HepG2 (cell line): ENCODE measurements at regions not wholly inside any gene's neighbourhood (a gene's known extent, or its start where the extent isn't known, plus 50 kb on each side); places are given as distances from the start of the nearest gene placed in this dataset.

Experiments used
- CBX1 ChIP-seq: IDR thresholded peaks from one replicate; pipeline ENCODE4 v1.6.1; 2016; ENCODE audit warnings: antibody characterized with exemption, low read depth
- FOSL2 ChIP-seq: sonication (generic); formaldehyde crosslinking; IDR thresholded peaks from 2 replicates; pipeline ENCODE4 v1.4.0; 2020; ENCODE audit warnings: missing genetic modification reagents
- GATAD2A ChIP-seq: IDR thresholded peaks from 2 replicates; pipeline ENCODE4 v1.6.1; 2016
- HDAC1 ChIP-seq: sonication (generic); formaldehyde crosslinking; IDR thresholded peaks from 2 replicates; pipeline ENCODE4 v1.5.1; 2020; ENCODE audit warnings: mild to moderate bottlenecking, missing genetic modification reagents
- JARID2 ChIP-seq: sonication (generic); formaldehyde crosslinking; IDR thresholded peaks from 2 replicates; pipeline ENCODE4 v1.8.1; 2023; ENCODE audit warnings: missing genetic modification reagents, inconsistent platforms; ENCODE audit not compliant: insufficient replicate concordance
- KDM4B ChIP-seq: sonication (generic); formaldehyde crosslinking; IDR thresholded peaks from 2 replicates; pipeline ENCODE4 v1.4.0; 2020; ENCODE audit warnings: missing genetic modification reagents
- KLF13 ChIP-seq: sonication (generic); formaldehyde crosslinking; IDR thresholded peaks from 2 replicates; pipeline ENCODE4 v1.4.0; 2020; ENCODE audit warnings: mild to moderate bottlenecking, missing genetic modification reagents
- NCOA2 ChIP-seq: sonication (generic); formaldehyde crosslinking; IDR thresholded peaks from 2 replicates; pipeline ENCODE4 v1.8.0; 2022; ENCODE audit warnings: inconsistent platforms
- NONO ChIP-seq, 2 experiments: fragments of 450-650 bp in 1 of 2; sonication (generic) in 1 of 2; formaldehyde crosslinking in 1 of 2; IDR thresholded peaks in 1 of 2; conservative IDR thresholded peaks in 1 of 2; 2 replicates each; pipeline versions ENCODE4 v1.6.1 to v1.8.0; 2017 to 2022; ENCODE audit warnings: mild to moderate bottlenecking in 1 of 2, missing genetic modification reagents in 1 of 2, moderate library complexity in 1 of 2
- SETDB1 ChIP-seq: sonication (generic); formaldehyde crosslinking; IDR thresholded peaks from 2 replicates; pipeline ENCODE4 v1.5.1; 2020; ENCODE audit warnings: missing genetic modification reagents, mild to moderate bottlenecking, borderline replicate concordance
- SIX4 ChIP-seq: sonication (generic); formaldehyde crosslinking; IDR thresholded peaks from 2 replicates; pipeline ENCODE4 v1.4.0; 2020; ENCODE audit warnings: missing genetic modification reagents
- SP2 ChIP-seq: sonication (generic); formaldehyde crosslinking; IDR thresholded peaks from 2 replicates; pipeline ENCODE4 v1.5.1; 2020; ENCODE audit warnings: mild to moderate bottlenecking, missing genetic modification reagents
- TP53 ChIP-seq: sonication (generic); formaldehyde crosslinking; conservative IDR thresholded peaks from 2 replicates; pipeline ENCODE4 v1.4.0; 2020; ENCODE audit warnings: missing genetic modification reagents
- ZBTB3 ChIP-seq: sonication (generic); formaldehyde crosslinking; IDR thresholded peaks from 2 replicates; pipeline ENCODE4 v1.4.0; 2020; ENCODE audit warnings: low read depth, mild to moderate bottlenecking, moderate library complexity, missing genetic modification reagents, borderline replicate concordance
- ZKSCAN1 ChIP-seq: fragments of 150-350 bp; IDR thresholded peaks from 2 replicates; pipeline ENCODE4 v1.6.1; 2014; ENCODE audit warnings: low read length
- ZNF235 ChIP-seq: sonication (generic); formaldehyde crosslinking; IDR thresholded peaks from 2 replicates; pipeline ENCODE4 v1.8.1; 2023; ENCODE audit warnings: mild to moderate bottlenecking, missing genetic modification reagents, borderline replicate concordance
- ZNF260 ChIP-seq: sonication (generic); formaldehyde crosslinking; IDR thresholded peaks from 2 replicates; pipeline ENCODE4 v1.4.0; 2020; ENCODE audit warnings: missing genetic modification reagents, low read depth, mild to moderate bottlenecking, borderline replicate concordance
- ZNF329 ChIP-seq: sonication (generic); formaldehyde crosslinking; IDR thresholded peaks from 2 replicates; pipeline ENCODE4 v1.9.0; 2021; ENCODE audit warnings: low read depth, mild to moderate bottlenecking, missing genetic modification reagents
- ZNF451 ChIP-seq: sonication (generic); formaldehyde crosslinking; IDR thresholded peaks from 2 replicates; pipeline ENCODE4 v1.5.0; 2020; ENCODE audit warnings: mild to moderate bottlenecking, missing genetic modification reagents
- ZNF619 ChIP-seq: sonication (generic); formaldehyde crosslinking; IDR thresholded peaks from 2 replicates; pipeline ENCODE4 v1.4.0; 2020; ENCODE audit warnings: mild to moderate bottlenecking, missing genetic modification reagents
- ZNF766 ChIP-seq: sonication (generic); formaldehyde crosslinking; IDR thresholded peaks from 2 replicates; pipeline ENCODE4 v1.5.0; 2020; ENCODE audit warnings: missing genetic modification reagents, borderline replicate concordance
- ZNF790 ChIP-seq: sonication (generic); formaldehyde crosslinking; IDR thresholded peaks from 2 replicates; pipeline ENCODE4 v1.8.0; 2022; ENCODE audit warnings: missing genetic modification reagents, mild to moderate bottlenecking, borderline replicate concordance
- TF ChIP-seq, protein P1 (sequence below): sonication (generic); formaldehyde crosslinking; IDR thresholded peaks from 2 replicates; pipeline ENCODE4 v1.8.1; 2023; ENCODE audit warnings: mild to moderate bottlenecking, missing genetic modification reagents
- TF ChIP-seq, protein P2 (sequence below): sonication (generic); formaldehyde crosslinking; IDR thresholded peaks from 2 replicates; pipeline ENCODE4 v1.4.0; 2020; ENCODE audit warnings: mild to moderate bottlenecking, missing genetic modification reagents
- TF ChIP-seq, protein P3 (sequence below): fragments of 450-650 bp; IDR thresholded peaks from 2 replicates; pipeline ENCODE4 v1.6.1; 2017
- TF ChIP-seq, protein P4 (sequence below): sonication (generic); formaldehyde crosslinking; IDR thresholded peaks from 2 replicates; pipeline ENCODE4 v1.4.0; 2020; ENCODE audit warnings: low read depth, mild to moderate bottlenecking, missing genetic modification reagents
- TF ChIP-seq, protein P5 (sequence below): sonication (generic); formaldehyde crosslinking; IDR thresholded peaks from 2 replicates; pipeline ENCODE4 v1.8.0; 2022; ENCODE audit warnings: mild to moderate bottlenecking, missing genetic modification reagents; ENCODE audit not compliant: insufficient replicate concordance

DNA sequence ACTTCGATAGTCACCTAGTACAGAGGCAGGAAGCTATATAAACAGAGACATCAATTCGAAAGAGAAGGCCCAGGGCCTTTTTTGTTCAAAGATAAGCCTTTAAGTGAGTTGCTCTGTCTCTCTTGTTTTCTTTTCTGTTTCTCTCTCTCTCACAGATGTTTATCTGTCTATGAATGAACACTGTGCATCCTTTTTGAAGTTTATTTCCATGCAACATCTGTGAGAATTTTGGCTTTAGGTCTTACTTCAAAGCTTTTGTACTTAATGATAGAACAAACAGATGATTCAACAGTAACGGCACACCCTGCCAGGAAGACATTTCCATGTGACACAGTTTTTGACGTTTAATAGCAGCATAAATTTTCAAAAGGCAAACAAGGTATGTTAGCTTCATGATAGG, 1413.1 kb upstream of the CDH6 start (continued):
- TF ChIP-seq, protein P1, sequence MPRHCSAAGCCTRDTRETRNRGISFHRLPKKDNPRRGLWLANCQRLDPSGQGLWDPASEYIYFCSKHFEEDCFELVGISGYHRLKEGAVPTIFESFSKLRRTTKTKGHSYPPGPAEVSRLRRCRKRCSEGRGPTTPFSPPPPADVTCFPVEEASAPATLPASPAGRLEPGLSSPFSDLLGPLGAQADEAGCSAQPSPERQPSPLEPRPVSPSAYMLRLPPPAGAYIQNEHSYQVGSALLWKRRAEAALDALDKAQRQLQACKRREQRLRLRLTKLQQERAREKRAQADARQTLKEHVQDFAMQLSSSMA = no peak
- TF ChIP-seq ZNF790 (CRISPR knock-in tag) (no peak), NONO (IDR thresholded peaks at IDR 0.05) (no peak), NONO (CRISPR knock-in tag; conservative IDR thresholded peaks at IDR 0.05) (no peak), ZNF260 (CRISPR knock-in tag) (no peak), CBX1 (no peak), ZKSCAN1 (no peak), KDM4B (CRISPR knock-in tag) (no peak), ZNF235 (CRISPR knock-in tag) (no peak), ZNF329 (CRISPR knock-in tag) (no peak), ZNF766 (CRISPR knock-in tag) (no peak), SP2 (no peak), NCOA2 (CRISPR knock-in tag) (peak; percentile 92), FOSL2 (CRISPR knock-in tag) (peak; percentile 80; the same call in 1 of the 2 replicates), JARID2 (CRISPR knock-in tag) (no peak), SETDB1 (CRISPR knock-in tag) (no peak), GATAD2A (peak; percentile 75), ZNF451 (CRISPR knock-in tag) (no peak), ZBTB3 (no peak), SIX4 (no peak), HDAC1 (CRISPR knock-in tag) (no peak), ZNF619 (no peak), KLF13 (CRISPR knock-in tag) (no peak), TP53 (no peak)
- TF ChIP-seq, protein P2, sequence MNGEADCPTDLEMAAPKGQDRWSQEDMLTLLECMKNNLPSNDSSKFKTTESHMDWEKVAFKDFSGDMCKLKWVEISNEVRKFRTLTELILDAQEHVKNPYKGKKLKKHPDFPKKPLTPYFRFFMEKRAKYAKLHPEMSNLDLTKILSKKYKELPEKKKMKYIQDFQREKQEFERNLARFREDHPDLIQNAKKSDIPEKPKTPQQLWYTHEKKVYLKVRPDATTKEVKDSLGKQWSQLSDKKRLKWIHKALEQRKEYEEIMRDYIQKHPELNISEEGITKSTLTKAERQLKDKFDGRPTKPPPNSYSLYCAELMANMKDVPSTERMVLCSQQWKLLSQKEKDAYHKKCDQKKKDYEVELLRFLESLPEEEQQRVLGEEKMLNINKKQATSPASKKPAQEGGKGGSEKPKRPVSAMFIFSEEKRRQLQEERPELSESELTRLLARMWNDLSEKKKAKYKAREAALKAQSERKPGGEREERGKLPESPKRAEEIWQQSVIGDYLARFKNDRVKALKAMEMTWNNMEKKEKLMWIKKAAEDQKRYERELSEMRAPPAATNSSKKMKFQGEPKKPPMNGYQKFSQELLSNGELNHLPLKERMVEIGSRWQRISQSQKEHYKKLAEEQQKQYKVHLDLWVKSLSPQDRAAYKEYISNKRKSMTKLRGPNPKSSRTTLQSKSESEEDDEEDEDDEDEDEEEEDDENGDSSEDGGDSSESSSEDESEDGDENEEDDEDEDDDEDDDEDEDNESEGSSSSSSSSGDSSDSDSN (CRISPR knock-in tag) = no peak
- TF ChIP-seq, protein P3, sequence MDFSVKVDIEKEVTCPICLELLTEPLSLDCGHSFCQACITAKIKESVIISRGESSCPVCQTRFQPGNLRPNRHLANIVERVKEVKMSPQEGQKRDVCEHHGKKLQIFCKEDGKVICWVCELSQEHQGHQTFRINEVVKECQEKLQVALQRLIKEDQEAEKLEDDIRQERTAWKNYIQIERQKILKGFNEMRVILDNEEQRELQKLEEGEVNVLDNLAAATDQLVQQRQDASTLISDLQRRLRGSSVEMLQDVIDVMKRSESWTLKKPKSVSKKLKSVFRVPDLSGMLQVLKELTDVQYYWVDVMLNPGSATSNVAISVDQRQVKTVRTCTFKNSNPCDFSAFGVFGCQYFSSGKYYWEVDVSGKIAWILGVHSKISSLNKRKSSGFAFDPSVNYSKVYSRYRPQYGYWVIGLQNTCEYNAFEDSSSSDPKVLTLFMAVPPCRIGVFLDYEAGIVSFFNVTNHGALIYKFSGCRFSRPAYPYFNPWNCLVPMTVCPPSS = no peak
- TF ChIP-seq, protein P4, sequence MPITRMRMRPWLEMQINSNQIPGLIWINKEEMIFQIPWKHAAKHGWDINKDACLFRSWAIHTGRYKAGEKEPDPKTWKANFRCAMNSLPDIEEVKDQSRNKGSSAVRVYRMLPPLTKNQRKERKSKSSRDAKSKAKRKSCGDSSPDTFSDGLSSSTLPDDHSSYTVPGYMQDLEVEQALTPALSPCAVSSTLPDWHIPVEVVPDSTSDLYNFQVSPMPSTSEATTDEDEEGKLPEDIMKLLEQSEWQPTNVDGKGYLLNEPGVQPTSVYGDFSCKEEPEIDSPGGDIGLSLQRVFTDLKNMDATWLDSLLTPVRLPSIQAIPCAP (CRISPR knock-in tag) = no peak
- TF ChIP-seq, protein P5, sequence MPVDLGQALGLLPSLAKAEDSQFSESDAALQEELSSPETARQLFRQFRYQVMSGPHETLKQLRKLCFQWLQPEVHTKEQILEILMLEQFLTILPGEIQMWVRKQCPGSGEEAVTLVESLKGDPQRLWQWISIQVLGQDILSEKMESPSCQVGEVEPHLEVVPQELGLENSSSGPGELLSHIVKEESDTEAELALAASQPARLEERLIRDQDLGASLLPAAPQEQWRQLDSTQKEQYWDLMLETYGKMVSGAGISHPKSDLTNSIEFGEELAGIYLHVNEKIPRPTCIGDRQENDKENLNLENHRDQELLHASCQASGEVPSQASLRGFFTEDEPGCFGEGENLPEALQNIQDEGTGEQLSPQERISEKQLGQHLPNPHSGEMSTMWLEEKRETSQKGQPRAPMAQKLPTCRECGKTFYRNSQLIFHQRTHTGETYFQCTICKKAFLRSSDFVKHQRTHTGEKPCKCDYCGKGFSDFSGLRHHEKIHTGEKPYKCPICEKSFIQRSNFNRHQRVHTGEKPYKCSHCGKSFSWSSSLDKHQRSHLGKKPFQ = no peak
